ENCODE measurements at regions not wholly inside any gene's neighbourhood (a gene's known extent, or its start where the extent isn't known, plus 50 kb on each side); places are given as distances from the start of the nearest gene placed in this dataset.

DNA sequence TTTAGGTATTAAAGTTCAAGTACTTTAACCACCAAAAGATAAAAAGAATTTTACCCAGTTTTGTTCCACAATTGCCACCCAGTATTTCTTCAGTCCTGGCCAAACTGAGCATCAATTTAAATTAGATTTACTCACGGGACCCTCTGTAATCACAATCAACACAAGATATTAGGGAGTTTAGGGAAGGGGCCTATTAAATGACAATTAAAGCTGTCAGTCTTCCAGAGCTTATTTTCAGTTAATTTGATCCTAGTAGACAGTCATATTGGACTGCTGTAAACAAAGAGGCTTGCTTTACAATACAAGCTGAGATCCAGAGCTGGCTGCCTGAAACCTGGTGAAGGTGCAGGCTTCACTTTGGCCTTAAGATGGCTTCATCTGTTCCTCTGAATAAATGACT, 321.2 kb upstream of the NBEA start:
- DNase-seq (ENCODE audit: low read depth), result no peak

DNA sequence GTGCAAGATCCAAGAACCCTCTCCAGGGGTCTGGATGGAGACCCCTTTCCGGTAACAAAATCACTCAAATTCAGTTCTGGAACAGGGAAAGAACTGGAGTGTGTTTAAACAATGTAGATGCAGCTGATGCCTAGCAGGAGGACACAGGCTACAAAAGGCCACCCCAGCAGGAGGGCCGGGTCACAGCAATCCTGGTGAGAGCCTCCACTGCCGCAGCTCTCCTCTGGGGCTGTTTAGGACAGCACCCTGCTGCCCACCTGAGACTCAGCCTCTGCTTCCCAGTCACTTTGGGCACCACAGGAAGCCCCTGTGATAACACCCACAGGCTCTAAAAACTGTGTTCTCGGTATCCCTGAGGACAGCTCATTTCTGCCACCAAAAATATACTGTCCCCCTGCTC, 318.7 kb upstream of the NBEA start:
- no peak for DNase-seq (ENCODE audit: low read depth)

- no peak for DNase-seq (ENCODE audit: low read depth)
Observed at GRCh38 chr13:34627509-34628208, 314.4 kb upstream of the NBEA start.

- DNase-seq (ENCODE audit: low read depth), result no peak
Observed at GRCh38 chr13:34628209-34628682, 313.8 kb upstream of the NBEA start.

DNA sequence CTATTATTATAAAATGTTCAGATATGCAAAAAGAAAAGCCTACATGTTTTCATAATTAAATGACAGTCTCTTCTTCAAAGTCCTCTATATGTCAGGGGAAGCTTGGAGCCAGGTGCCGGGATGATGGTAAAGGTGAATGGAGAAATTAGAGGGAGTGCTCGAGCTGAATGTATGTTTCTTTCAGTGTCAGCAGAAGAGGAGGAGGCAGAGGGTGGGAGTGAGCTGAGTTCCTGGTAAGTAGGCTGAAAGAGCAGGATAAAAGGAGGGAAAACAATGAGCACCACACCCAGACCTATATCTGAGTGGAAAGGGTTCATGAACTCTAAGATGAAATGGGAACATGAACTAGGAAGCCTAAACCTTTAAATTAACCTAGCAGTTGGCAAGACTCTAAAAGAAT, 307.6 kb upstream of the NBEA start:
- DNase-seq (ENCODE audit: low read depth), result no peak

DNA sequence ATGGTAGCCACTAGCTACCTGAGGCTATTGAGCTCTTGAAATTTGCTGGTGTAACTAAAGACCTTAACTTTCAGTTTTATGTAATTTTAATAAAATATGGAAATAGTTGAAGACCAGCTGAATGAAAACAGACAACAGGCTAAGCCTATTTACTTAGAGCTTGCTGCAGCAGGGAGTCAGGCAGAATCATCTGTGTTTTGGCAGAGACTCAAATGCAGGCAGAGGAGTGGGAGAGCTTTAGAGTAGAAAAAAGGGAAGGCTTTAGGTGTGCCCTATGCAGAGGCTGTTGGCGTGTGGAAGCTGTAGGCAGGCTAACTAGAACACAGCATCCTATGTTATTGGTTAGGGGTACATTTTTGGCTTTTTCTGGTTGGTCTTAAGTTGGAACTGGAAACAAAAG, 304.9 kb upstream of the NBEA start:
- no peak for DNase-seq (ENCODE audit: low read depth)

- no peak for DNase-seq (ENCODE audit: low read depth)
Observed at GRCh38 chr13:34637636-34638035, 304.4 kb upstream of the NBEA start.

DNA sequence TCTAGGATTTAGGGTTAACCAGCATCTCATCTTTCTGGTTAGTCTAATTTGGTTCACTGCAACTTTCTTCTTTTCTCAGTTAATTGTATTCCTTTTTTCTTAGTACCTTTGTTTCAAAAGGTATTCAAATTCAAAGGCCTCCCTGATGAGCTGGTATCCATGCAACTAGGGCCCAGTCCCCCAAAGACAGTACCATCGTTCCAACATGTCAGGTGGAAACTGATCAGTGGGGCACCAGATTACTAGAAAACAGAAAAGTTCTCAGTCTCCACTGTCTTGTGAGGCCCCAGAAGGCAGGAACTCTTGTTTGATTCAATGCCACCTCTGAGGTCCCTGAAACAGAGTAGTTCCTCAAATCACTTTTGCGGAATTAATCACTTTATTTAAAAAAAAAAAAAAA, 303.2 kb upstream of the NBEA start:
- no peak for DNase-seq (ENCODE audit: low read depth)

- no peak for DNase-seq (ENCODE audit: low read depth)
Observed at GRCh38 chr13:34640179-34640992, 301.7 kb upstream of the NBEA start.

- no peak for DNase-seq (ENCODE audit: low read depth)
Observed at GRCh38 chr13:34640993-34641330, 301.1 kb upstream of the NBEA start.

- peak; percentile 14 for DNase-seq (ENCODE audit: low read depth)
Observed at GRCh38 chr13:34647379-34648150, 294.5 kb upstream of the NBEA start.

GRCh38 chr13:34654203-34654602, 287.9 kb upstream of the NBEA start:
- DNase-seq (ENCODE audit: low read depth), result no peak

GRCh38 chr13:34654647-34655046, 287.4 kb upstream of the NBEA start:
- no peak for DNase-seq (ENCODE audit: low read depth)

- DNase-seq (ENCODE audit: low read depth), result no peak
Observed at GRCh38 chr13:34655554-34655953, 286.5 kb upstream of the NBEA start.

- DNase-seq (ENCODE audit: low read depth), result peak; percentile 79
Observed at GRCh38 chr13:34657716-34658115, 284.4 kb upstream of the NBEA start.

- no peak for DNase-seq (ENCODE audit: low read depth)
Observed at GRCh38 chr13:34667286-34668218, 274.5 kb upstream of the NBEA start.

DNA sequence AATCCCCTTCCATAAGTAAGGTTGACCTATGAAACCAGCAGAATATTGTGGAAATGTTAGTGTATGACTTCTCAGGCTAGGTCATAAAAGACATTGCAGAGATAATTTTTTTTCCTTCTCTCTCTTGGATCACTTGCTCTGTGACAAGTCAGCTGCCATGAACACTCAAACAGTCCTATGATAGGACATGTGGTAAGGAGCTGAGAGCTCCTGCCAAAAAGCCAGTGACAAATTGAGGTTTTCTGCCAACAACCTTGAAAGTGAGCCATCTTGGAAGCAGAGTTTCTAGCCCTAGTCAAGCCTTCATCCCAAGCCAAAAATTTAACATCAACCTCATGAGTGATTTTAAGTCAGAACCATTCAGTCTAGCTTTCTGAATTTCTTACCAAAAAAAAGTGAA, 270.9 kb upstream of the NBEA start:
- no peak for DNase-seq (ENCODE audit: low read depth)

- DNase-seq (ENCODE audit: low read depth), result no peak
Observed at GRCh38 chr13:34672631-34673030, 269.4 kb upstream of the NBEA start.

DNA sequence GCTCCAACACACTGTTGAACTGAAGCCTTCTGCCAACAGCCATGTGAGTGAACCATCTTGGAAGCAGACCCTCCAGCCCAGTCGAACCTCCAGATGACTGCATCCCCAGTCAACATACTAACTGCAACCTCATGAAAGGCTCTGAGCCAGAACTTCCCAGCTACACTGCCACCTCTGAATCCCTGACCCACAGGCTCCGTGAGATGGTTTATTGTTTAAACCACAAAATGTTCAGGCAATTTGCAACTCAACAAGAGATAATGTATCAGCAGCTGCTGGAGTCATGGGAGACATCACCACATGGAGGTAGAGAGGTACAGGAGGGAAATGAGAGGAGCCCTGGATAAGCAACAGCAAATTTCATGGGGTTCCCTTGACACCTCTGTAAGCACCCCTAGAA, 266.4 kb upstream of the NBEA start:
- no peak for DNase-seq (ENCODE audit: low read depth)

DNA sequence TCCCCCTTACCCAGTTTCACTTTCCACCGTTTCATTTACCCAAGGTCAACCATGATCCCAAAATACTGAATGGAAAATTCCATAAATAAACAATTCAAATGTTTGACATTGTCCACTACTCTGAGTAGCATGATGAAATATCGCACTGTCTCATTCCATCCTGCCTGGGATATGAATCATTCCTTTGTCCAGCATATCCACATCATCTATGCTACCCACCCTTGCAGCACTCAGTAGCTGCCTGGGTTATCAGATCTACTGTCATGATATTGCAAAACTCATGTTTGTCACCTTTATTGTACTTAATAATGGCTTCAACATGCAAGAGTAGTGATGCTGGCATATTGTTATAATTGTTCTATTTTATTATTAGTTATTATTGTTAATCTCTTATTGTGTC, 263.9 kb upstream of the NBEA start:
- DNase-seq (ENCODE audit: low read depth), result peak; percentile 62

DNA sequence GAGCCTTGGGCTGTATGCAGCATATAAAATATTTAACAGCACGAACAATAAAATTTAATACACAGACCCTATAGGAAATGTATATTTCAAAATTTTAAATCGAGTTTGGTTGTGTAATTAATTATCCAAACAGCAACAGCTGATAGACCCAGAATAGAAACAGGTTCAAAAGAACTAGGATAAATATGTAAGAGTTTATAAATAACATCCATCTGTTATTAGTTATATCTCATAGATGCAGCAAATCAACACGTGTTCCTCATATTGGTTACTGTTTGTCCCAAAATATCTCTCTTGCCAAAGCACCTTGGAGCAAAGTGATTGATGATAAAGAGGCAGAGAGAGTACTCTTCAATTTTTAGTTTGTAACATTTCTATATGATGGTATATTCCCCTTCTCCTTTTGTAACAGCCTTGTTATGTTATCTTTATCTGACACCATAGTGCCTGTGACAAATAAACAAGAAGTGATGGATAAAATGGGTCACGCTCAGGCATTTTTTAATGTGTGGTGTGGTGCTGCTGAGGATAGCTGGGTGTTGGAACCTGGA, 260.6 kb upstream of the NBEA start:
- DNase-seq (ENCODE audit: low read depth), result no peak
